ENCODE measurements at regions not wholly inside any gene's neighbourhood (a gene's known extent, or its start where the extent isn't known, plus 50 kb on each side); places are given as distances from the start of the nearest gene placed in this dataset.

GRCh38 chr12:60231976-60232907 is 636.4 kb downstream of the SLC16A7 start:
- no peak for TF ChIP-seq POLR2A (IDR thresholded peaks at IDR 0.05; ENCODE audit: borderline replicate concordance, extremely low read depth, insufficient read depth, insufficient read length)
- no peak for TF ChIP-seq EZH2phosphoT487 (IDR thresholded peaks at IDR 0.05; ENCODE audit: borderline replicate concordance)
- no peak for TF ChIP-seq SRF (IDR thresholded peaks at IDR 0.05; ENCODE audit: low read depth)
- no peak for TF ChIP-seq CTCF (IDR thresholded peaks at IDR 0.05 in 2 of 3, conservative IDR thresholded peaks at IDR 0.05 in 1 of 3; ENCODE audit: borderline replicate concordance in 1 of 3, insufficient read depth in 1 of 3, low read depth in 2 of 3, low read length in 2 of 3)
- TF ChIP-seq EZH2 (IDR thresholded peaks at IDR 0.05), result no peak
- no peak for TF ChIP-seq ELF1 (IDR thresholded peaks at IDR 0.05; ENCODE audit: borderline replicate concordance, low read depth)
- no peak for TF ChIP-seq MAX (IDR thresholded peaks at IDR 0.05)
- TF ChIP-seq ZNF274 (IDR thresholded peaks at IDR 0.05; ENCODE audit: low read depth, low read length), result no peak
